ENCODE measurements at regions not wholly inside any gene's neighbourhood (a gene's known extent, or its start where the extent isn't known, plus 50 kb on each side); places are given as distances from the start of the nearest gene placed in this dataset.

- no peak overlapping the region for H3K4me3 ChIP-seq (ENCODE audit: low read length)
- no peak for TF ChIP-seq CTCF (IDR thresholded peaks at IDR 0.05; ENCODE audit: insufficient read depth, low read depth, low read length, missing control alignments)
- DNase-seq (ENCODE audit: low read depth), result no peak
Measured at GRCh38 chr18:6613581-6613980, 115.9 kb upstream of the ARHGAP28 start.

- DNase-seq (ENCODE audit: low read depth), result peak; percentile 7
- no peak overlapping the region for H3K4me3 ChIP-seq (ENCODE audit: low read length)
- TF ChIP-seq CTCF (IDR thresholded peaks at IDR 0.05; ENCODE audit: insufficient read depth, low read depth, low read length, missing control alignments), result no peak
Measured at GRCh38 chr18:6614952-6615351, 114.6 kb upstream of the ARHGAP28 start.

GRCh38 chr18:6616981-6617380 is 112.5 kb upstream of the ARHGAP28 start:
- no peak for TF ChIP-seq CTCF (IDR thresholded peaks at IDR 0.05; ENCODE audit: insufficient read depth, low read depth, low read length, missing control alignments)
- H3K4me3 ChIP-seq (ENCODE audit: low read length), result no peak overlapping the region
- DNase-seq (ENCODE audit: low read depth), result no peak

GRCh38 chr18:6621437-6621836 is 108.1 kb upstream of the ARHGAP28 start:
- no peak for DNase-seq (ENCODE audit: low read depth)
- no peak overlapping the region for H3K4me3 ChIP-seq (ENCODE audit: low read length)
- TF ChIP-seq CTCF (IDR thresholded peaks at IDR 0.05; ENCODE audit: insufficient read depth, low read depth, low read length, missing control alignments), result no peak

GRCh38 chr18:6623278-6623677 is 106.2 kb upstream of the ARHGAP28 start:
- H3K4me3 ChIP-seq (ENCODE audit: low read length), result no peak overlapping the region
- DNase-seq (ENCODE audit: low read depth), result no peak
- TF ChIP-seq CTCF (IDR thresholded peaks at IDR 0.05; ENCODE audit: insufficient read depth, low read depth, low read length, missing control alignments), result no peak

- no peak for TF ChIP-seq CTCF (IDR thresholded peaks at IDR 0.05; ENCODE audit: insufficient read depth, low read depth, low read length, missing control alignments)
- peak; percentile 25 for DNase-seq (ENCODE audit: low read depth)
- no peak overlapping the region for H3K4me3 ChIP-seq (ENCODE audit: low read length)
Measured at GRCh38 chr18:6624271-6624660, 105.2 kb upstream of the ARHGAP28 start.

GRCh38 chr18:6624661-6625311 is 104.7 kb upstream of the ARHGAP28 start:
- no peak for DNase-seq (ENCODE audit: low read depth)
- no peak overlapping the region for H3K4me3 ChIP-seq (ENCODE audit: low read length)
- no peak for TF ChIP-seq CTCF (IDR thresholded peaks at IDR 0.05; ENCODE audit: insufficient read depth, low read depth, low read length, missing control alignments)
